ENCODE measurements at regions not wholly inside any gene's neighbourhood (a gene's known extent, or its start where the extent isn't known, plus 50 kb on each side); places are given as distances from the start of the nearest gene placed in this dataset.

GRCh38 chrX:122591546-122591945 lies 592.5 kb upstream of the GRIA3 start:
- Mint-ChIP-seq H3K4me3 (no peak overlapping the region), H3K4me1 (ENCODE audit: low read depth) (no peaks in the 10 kb centered on the region), H3K36me3 (ENCODE audit: low read depth) (no peaks in the 10 kb centered on the region), H3K27ac (no peak overlapping the region), H3K27me3 (no peaks in the 10 kb centered on the region), H3K9me3 (no peaks in the 10 kb centered on the region)
- CTCF ChIA-PET = no interaction called here
- no peak for DNase-seq
- POLR2A ChIA-PET = no interaction called here
- TF ChIP-seq, protein P1, sequence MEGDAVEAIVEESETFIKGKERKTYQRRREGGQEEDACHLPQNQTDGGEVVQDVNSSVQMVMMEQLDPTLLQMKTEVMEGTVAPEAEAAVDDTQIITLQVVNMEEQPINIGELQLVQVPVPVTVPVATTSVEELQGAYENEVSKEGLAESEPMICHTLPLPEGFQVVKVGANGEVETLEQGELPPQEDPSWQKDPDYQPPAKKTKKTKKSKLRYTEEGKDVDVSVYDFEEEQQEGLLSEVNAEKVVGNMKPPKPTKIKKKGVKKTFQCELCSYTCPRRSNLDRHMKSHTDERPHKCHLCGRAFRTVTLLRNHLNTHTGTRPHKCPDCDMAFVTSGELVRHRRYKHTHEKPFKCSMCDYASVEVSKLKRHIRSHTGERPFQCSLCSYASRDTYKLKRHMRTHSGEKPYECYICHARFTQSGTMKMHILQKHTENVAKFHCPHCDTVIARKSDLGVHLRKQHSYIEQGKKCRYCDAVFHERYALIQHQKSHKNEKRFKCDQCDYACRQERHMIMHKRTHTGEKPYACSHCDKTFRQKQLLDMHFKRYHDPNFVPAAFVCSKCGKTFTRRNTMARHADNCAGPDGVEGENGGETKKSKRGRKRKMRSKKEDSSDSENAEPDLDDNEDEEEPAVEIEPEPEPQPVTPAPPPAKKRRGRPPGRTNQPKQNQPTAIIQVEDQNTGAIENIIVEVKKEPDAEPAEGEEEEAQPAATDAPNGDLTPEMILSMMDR (IDR thresholded peaks at IDR 0.05) = no peak
- ATAC-seq = no peak
- intact Hi-C loops (cut with micrococcal nuclease) = no loop called here

- no peaks in the 10 kb centered on the region for H3K36me3 Mint-ChIP-seq (ENCODE audit: low read depth)
- DNase-seq (no peak), ATAC-seq (no peak)
- intact Hi-C loops (cut with micrococcal nuclease) = no loop called here
- no peak overlapping the region for H3K27ac Mint-ChIP-seq
- no peaks in the 10 kb centered on the region for H3K27me3 Mint-ChIP-seq
- no peaks in the 10 kb centered on the region for H3K9me3 Mint-ChIP-seq
- TF ChIP-seq, protein P1 (IDR thresholded peaks at IDR 0.05) = no peak
- H3K4me1 Mint-ChIP-seq (ENCODE audit: low read depth) = no peaks in the 10 kb centered on the region
- ChIA-PET CTCF (no interaction called here), POLR2A (no interaction called here)
- H3K4me3 Mint-ChIP-seq = no peak overlapping the region
Measured at GRCh38 chrX:122596998-122597397, 587.1 kb upstream of the GRIA3 start.

DNA sequence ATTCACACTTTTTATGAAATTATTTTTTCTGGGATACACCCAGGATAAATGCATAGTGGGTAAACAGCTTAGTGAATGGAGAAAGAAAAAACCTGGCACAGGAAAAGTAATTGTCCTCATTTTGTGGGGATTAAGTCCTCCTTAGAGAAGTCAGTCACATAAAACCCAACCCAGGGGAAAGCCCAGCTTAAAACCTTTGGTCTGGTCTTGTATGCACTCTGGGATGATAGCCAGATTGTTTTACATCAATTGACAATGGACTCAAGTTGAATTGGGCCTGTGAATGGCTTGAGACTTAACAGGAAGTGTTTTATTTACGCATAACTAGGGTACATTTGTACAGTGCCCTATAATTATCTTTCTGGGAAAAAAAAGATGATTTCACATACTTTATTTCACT lies 561.3 kb upstream of the GRIA3 start:
- H3K4me1 Mint-ChIP-seq (ENCODE audit: low read depth) = no peaks in the 10 kb centered on the region
- no peak overlapping the region for H3K4me3 Mint-ChIP-seq
- intact Hi-C loops (cut with micrococcal nuclease) = no loop called here
- H3K27ac Mint-ChIP-seq = no peak overlapping the region
- no peaks in the 10 kb centered on the region for H3K9me3 Mint-ChIP-seq
- CTCF ChIA-PET = no interaction called here
- H3K36me3 Mint-ChIP-seq (ENCODE audit: low read depth) = no peaks in the 10 kb centered on the region
- POLR2A ChIA-PET = no interaction called here
- TF ChIP-seq, protein P1 (IDR thresholded peaks at IDR 0.05) = no peak
- ATAC-seq = no peak
- H3K27me3 Mint-ChIP-seq = no peaks in the 10 kb centered on the region
- DNase-seq = no peak

- no peaks in the 10 kb centered on the region for H3K27me3 Mint-ChIP-seq
- ATAC-seq = no peak
Measured at GRCh38 chrX:122625239-122625638, 558.8 kb upstream of the GRIA3 start.

DNA sequence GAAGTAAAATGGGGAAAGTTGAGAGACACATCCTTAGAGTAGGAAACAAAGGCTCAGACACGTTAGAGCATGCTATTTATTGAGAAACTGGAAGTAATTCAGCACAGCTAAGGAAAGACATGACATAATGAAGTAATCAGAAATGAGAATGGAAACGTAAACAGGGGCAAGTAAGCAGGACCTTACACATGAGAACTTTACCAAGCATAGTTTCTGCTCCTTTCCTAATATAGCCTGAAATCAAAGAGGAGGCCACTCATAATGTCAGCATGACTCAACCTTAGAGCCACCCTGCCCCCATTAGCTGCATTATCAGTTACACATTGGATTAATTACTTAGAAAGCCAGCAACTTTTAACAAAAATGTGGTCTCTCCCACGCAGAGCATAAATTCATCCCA lies 558.3 kb upstream of the GRIA3 start:
- H3K9me3 Mint-ChIP-seq = no peaks in the 10 kb centered on the region
- H3K27me3 Mint-ChIP-seq = no peaks in the 10 kb centered on the region
- intact Hi-C loops (cut with micrococcal nuclease) = no loop called here
- ATAC-seq = no peak
- H3K4me3 Mint-ChIP-seq = no peak overlapping the region
- H3K36me3 Mint-ChIP-seq (ENCODE audit: low read depth) = no peaks in the 10 kb centered on the region
- TF ChIP-seq, protein P1 (IDR thresholded peaks at IDR 0.05) = no peak
- H3K27ac Mint-ChIP-seq = no peak overlapping the region
- ChIA-PET CTCF (no interaction called here), POLR2A (no interaction called here)
- DNase-seq = no peak
- H3K4me1 Mint-ChIP-seq (ENCODE audit: low read depth) = no peaks in the 10 kb centered on the region

More at GRCh38 chrX:122625239-122625638, 558.8 kb upstream of the GRIA3 start:
- ChIA-PET POLR2A (no interaction called here), CTCF (no interaction called here)
- H3K27ac Mint-ChIP-seq = no peak overlapping the region
- no peaks in the 10 kb centered on the region for H3K9me3 Mint-ChIP-seq
- H3K4me3 Mint-ChIP-seq = no peak overlapping the region
- no peaks in the 10 kb centered on the region for H3K4me1 Mint-ChIP-seq (ENCODE audit: low read depth)
- intact Hi-C loops (cut with micrococcal nuclease) = no loop called here
- H3K36me3 Mint-ChIP-seq (ENCODE audit: low read depth) = no peaks in the 10 kb centered on the region
- no peak for DNase-seq
- TF ChIP-seq, protein P1 (IDR thresholded peaks at IDR 0.05) = no peak

All from activated CD8-positive, alpha-beta T cell treated with anti-CD3 and anti-CD28 coated beads for 36 hours (primary cell).